Large intestine (tissue), 3 donors: ENCODE measurements at regions not wholly inside any gene's neighbourhood (a gene's known extent, or its start where the extent isn't known, plus 50 kb on each side); places are given as distances from the start of the nearest gene placed in this dataset.
A peak's percentile ranks its signal among the peaks of the same experiment; 100 is the strongest.

Source experiments
- DNase-seq, 2 donors: peaks; one replicate each; pipeline versions ENCODE4 v3.0.0 to v3.0.0-alpha.2; 2013
- H3K27ac ChIP-seq: one replicate; pipeline ENCODE4 v1.5.1; 2013; ENCODE audit warnings: low read length
- H3K27me3 ChIP-seq: 2 replicates; pipeline ENCODE4 v1.6.1; 2013; ENCODE audit warnings: low read length; ENCODE audit not compliant: control insufficient read depth, insufficient read depth
- H3K36me3 ChIP-seq: 2 replicates; pipeline ENCODE4 v1.6.1; 2013; ENCODE audit warnings: low read length; ENCODE audit not compliant: control insufficient read depth, insufficient read depth
- H3K4me1 ChIP-seq: one replicate; pipeline ENCODE4 v1.6.1; 2013; ENCODE audit warnings: low read length; ENCODE audit not compliant: control insufficient read depth, insufficient read depth
- H3K4me3 ChIP-seq: one replicate; pipeline ENCODE4 v1.5.1; 2013; ENCODE audit warnings: low read length
- H3K9me3 ChIP-seq: one replicate; pipeline ENCODE4 v1.6.1; 2013; ENCODE audit warnings: mild to moderate bottlenecking, low read depth, low read length, moderate library complexity; ENCODE audit not compliant: control insufficient read depth
- WGBS: methylation state at CpG from one replicate; pipeline ENCODE4 v1.1.5; 2013; ENCODE audit warnings: low lambda C conversion rate; ENCODE audit not compliant: insufficient coverage; 5-methylcytosine and 5-hydroxymethylcytosine counted together

DNA sequence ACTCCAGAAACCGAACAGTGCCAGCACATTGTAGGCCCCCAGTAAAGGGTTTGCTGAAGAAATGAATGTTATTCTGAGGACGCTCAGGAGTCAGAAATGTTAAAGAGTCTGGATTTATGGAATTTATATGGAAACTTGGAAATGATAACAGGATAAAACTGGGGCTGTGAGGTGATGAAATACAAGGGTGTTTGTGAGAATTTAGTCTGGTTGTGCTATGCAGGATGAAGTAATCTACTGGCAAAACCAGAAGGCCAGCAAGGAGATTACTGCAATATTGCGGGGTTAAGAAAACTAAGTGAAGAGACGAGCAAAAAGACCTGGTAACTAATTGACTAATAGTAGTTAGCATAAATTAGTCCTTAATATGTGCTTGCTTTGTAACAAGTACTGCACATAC lies 467.8 kb downstream of the ZEB2 start:
- H3K9me3 ChIP-seq = no peaks in the 10 kb centered on the region
- no peaks in the 10 kb centered on the region for H3K36me3 ChIP-seq
- H3K27ac ChIP-seq = no peak overlapping the region
- WGBS = 100% methylated on average over 2 of the region's 4 CpGs
- no peaks in the 10 kb centered on the region for H3K27me3 ChIP-seq
- no peak for DNase-seq
- H3K4me3 ChIP-seq = no peak overlapping the region
- no peaks in the 10 kb centered on the region for H3K4me1 ChIP-seq

DNA sequence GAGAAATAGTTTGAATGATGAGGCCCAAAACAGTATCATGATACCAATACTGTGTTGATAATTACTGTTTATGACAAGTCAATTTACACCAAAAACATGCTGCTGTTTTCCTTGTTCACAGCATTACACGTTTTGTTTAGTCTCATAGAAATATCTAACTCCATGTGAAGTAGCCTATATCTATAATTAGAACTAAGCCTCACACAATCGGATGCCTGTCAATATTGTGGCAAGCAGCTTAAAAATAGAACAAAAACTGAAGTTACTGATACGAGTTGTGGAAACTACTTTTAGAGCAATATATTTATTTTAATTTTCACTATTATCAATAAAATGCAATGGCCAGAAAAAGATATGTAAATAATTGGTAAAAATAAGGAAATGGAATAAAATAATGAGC lies 470.8 kb downstream of the ZEB2 start:
- Histone ChIP-seq H3K27ac (no peak overlapping the region), H3K27me3 (no peaks in the 10 kb centered on the region), H3K36me3 (no peaks in the 10 kb centered on the region), H3K4me1 (no peaks in the 10 kb centered on the region), H3K4me3 (no peak overlapping the region), H3K9me3 (no peaks in the 10 kb centered on the region)
- WGBS = 63% methylated on average over 2 of the region's 3 CpGs
- no peak for DNase-seq

DNA sequence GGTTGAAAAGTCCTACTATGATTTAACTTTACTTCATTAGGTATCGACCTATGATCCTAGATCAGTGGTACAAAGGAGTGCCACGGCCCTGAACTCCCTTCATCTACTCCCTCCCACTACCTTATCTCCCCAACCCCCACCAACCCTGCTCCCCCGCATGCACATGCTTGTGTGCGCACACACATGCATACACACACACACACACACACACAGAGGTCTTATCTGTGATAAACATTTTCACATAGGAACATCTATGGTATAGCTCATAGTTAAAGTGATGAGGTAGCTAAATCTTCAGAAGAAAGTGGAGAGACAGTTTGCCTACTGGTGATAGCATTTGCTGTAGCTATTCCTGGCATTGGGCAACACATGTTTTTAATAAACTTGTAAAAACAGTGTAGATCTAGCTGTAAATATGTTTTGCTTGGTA lies 471.3 kb downstream of the ZEB2 start:
- Histone ChIP-seq H3K36me3 (no peaks in the 10 kb centered on the region), H3K27me3 (no peaks in the 10 kb centered on the region), H3K27ac (no peak overlapping the region), H3K4me1 (no peaks in the 10 kb centered on the region), H3K4me3 (no peak overlapping the region), H3K9me3 (no peaks in the 10 kb centered on the region)
- WGBS = no CpG with 5 or more reads among the region's 4 CpGs
- peak in 1 of 2 donors; percentile 32 for DNase-seq

DNA sequence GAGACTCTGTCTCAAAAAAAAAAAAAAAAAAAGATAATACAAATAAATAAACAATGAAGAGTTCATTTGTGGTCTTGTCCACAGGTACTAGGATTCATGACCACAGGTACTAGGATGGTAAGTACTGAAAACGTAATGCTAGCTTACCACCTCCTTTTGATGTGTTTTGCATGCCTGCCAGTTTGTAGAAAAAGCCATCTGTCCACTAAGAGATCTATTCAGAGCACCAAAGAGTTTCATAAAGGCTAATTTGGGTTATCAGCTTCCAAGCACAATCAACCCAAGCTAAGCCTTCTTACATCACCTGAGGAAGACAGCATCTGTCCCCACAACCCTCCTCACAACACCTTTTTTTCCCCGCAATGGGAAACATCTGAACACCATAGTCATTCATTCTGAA lies 477.2 kb downstream of the ZEB2 start:
- no peak for DNase-seq
- H3K27me3 ChIP-seq = no peaks in the 10 kb centered on the region
- no peak overlapping the region for H3K4me3 ChIP-seq
- no peaks in the 10 kb centered on the region for H3K9me3 ChIP-seq
- WGBS = 100% methylated on average over 1 of the region's 2 CpGs
- H3K4me1 ChIP-seq = no peaks in the 10 kb centered on the region
- no peaks in the 10 kb centered on the region for H3K36me3 ChIP-seq
- H3K27ac ChIP-seq = no peak overlapping the region

DNA sequence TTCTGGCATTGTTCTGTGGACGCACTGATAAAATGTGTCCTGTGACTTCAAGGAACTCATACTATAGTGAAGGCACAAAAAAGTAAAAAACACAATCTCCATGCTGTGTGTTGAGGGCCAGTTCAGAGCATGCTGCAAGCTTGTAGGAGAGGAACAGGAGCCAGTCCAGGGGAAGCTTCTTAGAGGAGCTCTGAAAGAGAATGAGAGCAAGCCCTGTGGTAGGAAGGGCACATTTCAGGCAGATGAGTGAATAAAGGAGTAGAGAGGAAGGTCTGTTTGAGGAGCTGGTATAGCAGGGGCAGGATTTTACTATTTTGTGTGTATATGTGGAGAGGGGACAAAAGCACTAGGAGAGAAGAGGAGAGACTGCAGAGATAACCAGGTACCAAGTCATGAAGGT lies 478.3 kb downstream of the ZEB2 start:
- Histone ChIP-seq H3K27ac (no peak overlapping the region), H3K36me3 (no peaks in the 10 kb centered on the region), H3K4me3 (no peak overlapping the region), H3K9me3 (no peaks in the 10 kb centered on the region), H3K27me3 (no peaks in the 10 kb centered on the region), H3K4me1 (no peaks in the 10 kb centered on the region)
- 100% methylated on average over 1 of the region's 1 CpG for WGBS
- DNase-seq = no peak

DNA sequence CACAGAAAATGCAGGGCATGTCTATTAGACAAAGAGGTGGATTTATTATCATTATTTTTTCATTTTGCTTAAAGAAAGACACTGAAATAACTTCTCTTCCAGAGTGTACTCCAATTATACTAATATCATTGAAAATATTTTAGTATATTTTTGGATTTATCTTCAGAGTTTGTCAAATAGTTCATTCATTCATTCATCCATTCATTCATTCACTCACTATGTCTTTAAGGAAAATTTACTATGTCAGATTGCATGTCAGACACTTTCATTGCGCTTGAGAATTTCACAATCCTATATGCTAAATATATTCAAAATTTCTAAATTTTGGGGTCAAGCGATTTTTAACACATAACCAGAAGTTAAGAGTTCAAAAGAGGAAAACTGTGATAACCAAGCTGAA lies 479.1 kb downstream of the ZEB2 start:
- 92% methylated on average over 2 of the region's 2 CpGs for WGBS
- H3K27me3 ChIP-seq = no peaks in the 10 kb centered on the region

DNA sequence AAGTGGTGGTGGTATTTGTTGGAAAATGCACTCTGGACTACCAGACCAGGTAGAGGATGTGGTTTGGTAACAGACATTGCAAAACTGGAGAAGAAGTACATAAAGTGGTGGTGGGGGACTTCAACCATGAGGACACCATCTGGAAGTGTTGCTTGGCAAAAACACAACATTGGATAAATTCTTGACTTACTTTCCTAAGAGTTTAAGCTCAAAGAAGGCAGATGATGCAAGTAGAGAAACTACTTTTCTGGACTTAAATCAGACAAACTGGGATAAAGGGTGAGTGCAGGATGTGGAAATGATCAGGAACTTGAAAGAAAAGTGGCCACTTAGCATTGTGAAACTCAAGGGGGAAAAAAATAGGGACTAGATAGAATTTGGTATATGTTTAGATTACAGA lies 487.4 kb downstream of the ZEB2 start:
- no peak overlapping the region for H3K4me3 ChIP-seq
- H3K27ac ChIP-seq = no peak overlapping the region
- no peaks in the 10 kb centered on the region for H3K9me3 ChIP-seq
- H3K4me1 ChIP-seq = no peaks in the 10 kb centered on the region
- DNase-seq = no peak
- H3K36me3 ChIP-seq = no peaks in the 10 kb centered on the region
- H3K27me3 ChIP-seq = no peaks in the 10 kb centered on the region

More for the DNA sequence above, 479.1 kb downstream of the ZEB2 start:
- Histone ChIP-seq H3K36me3 (no peaks in the 10 kb centered on the region), H3K27ac (no peak overlapping the region), H3K4me1 (no peaks in the 10 kb centered on the region), H3K4me3 (no peak overlapping the region), H3K9me3 (no peaks in the 10 kb centered on the region)
- no peak for DNase-seq

DNA sequence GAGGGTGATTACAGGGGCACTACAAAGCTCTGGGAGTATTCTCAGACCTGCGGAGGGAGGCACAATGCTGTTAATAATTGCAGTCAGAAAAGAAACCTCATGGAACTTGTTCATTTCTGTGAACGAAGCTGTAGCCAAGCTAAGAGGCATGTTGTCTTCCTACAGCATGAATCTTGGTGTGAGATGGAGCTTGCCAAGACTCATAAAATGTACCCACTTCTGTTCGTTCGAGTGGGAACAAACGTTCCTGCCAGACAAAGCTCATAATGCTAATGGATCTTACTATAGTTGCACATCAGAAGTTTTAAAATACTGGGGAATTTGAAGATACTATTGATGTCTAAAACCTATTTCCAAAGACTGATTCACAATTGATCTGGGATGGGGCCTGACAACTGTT lies 489.1 kb downstream of the ZEB2 start:
- WGBS = no CpG with 5 or more reads among the region's 5 CpGs
- no peak for DNase-seq
- no peaks in the 10 kb centered on the region for H3K4me1 ChIP-seq
- no peak overlapping the region for H3K4me3 ChIP-seq
- H3K27ac ChIP-seq = no peak overlapping the region
- H3K27me3 ChIP-seq = no peaks in the 10 kb centered on the region
- no peaks in the 10 kb centered on the region for H3K9me3 ChIP-seq
- H3K36me3 ChIP-seq = no peaks in the 10 kb centered on the region

DNA sequence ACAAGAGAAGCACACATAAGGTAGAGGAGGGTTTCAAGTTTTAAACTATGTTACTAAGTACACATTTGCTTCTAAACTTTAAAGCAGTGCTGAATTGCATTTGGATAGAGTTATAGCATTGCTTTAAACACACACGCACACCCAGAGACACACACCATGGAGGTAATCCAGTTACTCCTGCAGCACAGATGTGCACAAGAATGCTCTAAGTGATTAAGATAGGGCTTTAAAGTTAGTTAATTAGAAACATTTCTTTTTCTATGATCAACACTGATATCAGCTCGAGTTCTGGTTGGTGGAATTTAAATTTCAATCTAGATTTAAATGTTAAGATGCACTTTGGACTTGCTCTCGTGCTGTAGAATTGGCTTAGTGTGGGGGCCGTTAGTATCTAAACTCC lies 492.3 kb downstream of the ZEB2 start:
- DNase-seq = no peak
- Histone ChIP-seq H3K27ac (no peak overlapping the region), H3K4me1 (no peaks in the 10 kb centered on the region), H3K9me3 (peaks cover under 1% of the 10 kb centered on the region), H3K36me3 (no peaks in the 10 kb centered on the region), H3K27me3 (no peaks in the 10 kb centered on the region), H3K4me3 (no peak overlapping the region)
- WGBS = 30% methylated on average over 2 of the region's 4 CpGs

DNA sequence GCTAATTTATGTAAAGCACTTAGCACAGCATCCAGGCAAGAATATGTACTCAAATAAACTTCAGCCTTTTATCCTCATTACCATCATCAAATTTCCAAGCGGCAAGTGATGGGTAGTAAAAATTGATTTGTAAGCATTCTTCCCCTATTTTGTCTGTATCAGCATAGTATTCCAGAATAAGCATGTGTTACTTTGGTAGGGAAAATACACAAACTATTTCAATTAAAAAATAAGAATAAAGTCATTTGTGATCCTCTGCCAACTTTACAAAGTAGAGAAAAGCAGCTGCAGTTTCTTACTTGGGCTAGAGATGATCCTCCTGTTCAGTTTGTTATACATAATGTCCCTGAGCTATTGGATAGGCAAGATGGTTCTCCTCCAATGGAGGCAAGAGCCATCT lies 493.2 kb downstream of the ZEB2 start:
- Histone ChIP-seq H3K36me3 (no peaks in the 10 kb centered on the region), H3K4me3 (no peak overlapping the region), H3K9me3 (peaks cover 6% of the 10 kb centered on the region), H3K27me3 (no peaks in the 10 kb centered on the region), H3K27ac (no peak overlapping the region), H3K4me1 (no peaks in the 10 kb centered on the region)
- no peak for DNase-seq
- WGBS = 83% methylated on average over 1 of the region's 1 CpG

DNA sequence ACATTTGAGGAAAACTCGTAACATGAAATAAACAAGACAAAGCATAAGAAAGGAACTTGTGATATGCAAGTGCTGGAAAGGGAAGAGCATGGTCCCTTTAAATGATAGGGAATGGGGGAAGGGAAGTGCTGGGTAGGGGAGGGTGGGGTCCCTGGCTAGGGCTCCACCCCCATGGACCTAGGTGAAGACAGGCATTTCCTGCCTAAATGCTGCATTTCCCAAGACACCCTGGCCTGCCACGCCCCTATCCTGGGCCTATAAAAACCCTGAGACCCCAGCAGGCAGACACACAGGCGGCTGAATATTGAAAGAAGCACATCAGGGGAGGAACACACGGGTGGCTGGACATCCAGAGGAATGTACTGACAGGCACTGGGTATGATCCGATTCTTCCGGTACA lies 499.9 kb downstream of the ZEB2 start:
- no peaks in the 10 kb centered on the region for H3K27me3 ChIP-seq
- peaks cover 6% of the 10 kb centered on the region for H3K9me3 ChIP-seq
- no peaks in the 10 kb centered on the region for H3K4me1 ChIP-seq
- DNase-seq = no peak
- 87% methylated on average over 1 of the region's 6 CpGs for WGBS
- no peaks in the 10 kb centered on the region for H3K36me3 ChIP-seq
- no peak overlapping the region for H3K27ac ChIP-seq
- H3K4me3 ChIP-seq = no peak overlapping the region
